Muscle of back (tissue), 3 donors: ENCODE measurements at regions not wholly inside any gene's neighbourhood (a gene's known extent, or its start where the extent isn't known, plus 50 kb on each side); places are given as distances from the start of the nearest gene placed in this dataset.
A peak's percentile ranks its signal among the peaks of the same experiment; 100 is the strongest.
"Not testable (repeated sequence)": the region's sequence is repeated elsewhere in the genome, so short reads cannot be mapped to it uniquely, and the experiment has no call there.

Source experiments
- DNase-seq, 3 donors: peaks; one replicate each; pipeline versions ENCODE4 v3.0.0 to v3.0.0-alpha.2; 2013

GRCh38 chrX:28472926-28473325 is 114.3 kb upstream of the IL1RAPL1 start:
- DNase-seq = no peak

GRCh38 chrX:28487818-28488217 is 99.4 kb upstream of the IL1RAPL1 start:
- DNase-seq = no peak

GRCh38 chrX:28491322-28491721 is 95.9 kb upstream of the IL1RAPL1 start:
- no peak for DNase-seq

GRCh38 chrX:28491941-28492340 is 95.3 kb upstream of the IL1RAPL1 start:
- no peak for DNase-seq

GRCh38 chrX:28498658-28499057 is 88.6 kb upstream of the IL1RAPL1 start:
- DNase-seq = peak in 1 of 3 donors; percentile 1

- DNase-seq = not testable (repeated sequence)
Observed at GRCh38 chrX:28502667-28503066, 84.6 kb upstream of the IL1RAPL1 start.

- not testable (repeated sequence) for DNase-seq
Observed at GRCh38 chrX:28507650-28508049, 79.6 kb upstream of the IL1RAPL1 start.

GRCh38 chrX:28520786-28521185 is 66.5 kb upstream of the IL1RAPL1 start:
- no peak for DNase-seq

GRCh38 chrX:28528354-28528753 is 58.9 kb upstream of the IL1RAPL1 start:
- not testable (repeated sequence) for DNase-seq
